Prostate gland (tissue), 2 donors: ENCODE measurements at regions not wholly inside any gene's neighbourhood (a gene's known extent, or its start where the extent isn't known, plus 50 kb on each side); places are given as distances from the start of the nearest gene placed in this dataset.

Experiments used
- DNase-seq: peaks from one replicate; pipeline ENCODE4 v3.0.0-alpha.2; 2019; ENCODE audit warnings: low spot score
- H3K27ac ChIP-seq, 2 donors: fragments of 200-600 bp; sonication (generic); 2 replicates each; pipeline ENCODE4 v1.5.1; 2017 to 2019
- H3K27me3 ChIP-seq: fragments of 200-600 bp; sonication (generic); replicated peaks from 2 replicates; pipeline ENCODE4 v1.5.1; 2019; ENCODE audit not compliant: insufficient read depth
- H3K36me3 ChIP-seq, 2 donors: fragments of 200-600 bp; sonication (generic); 1 replicate in 1 of 2; 2 replicates in 1 of 2; pipeline versions ENCODE4 v1.5.1 to v1.8.1; 2017 to 2019
- H3K4me1 ChIP-seq: fragments of 200-600 bp; sonication (generic); replicated peaks from 2 replicates; pipeline ENCODE4 v1.5.1; 2019
- H3K4me3 ChIP-seq, 2 donors: fragments of 200-600 bp; sonication (generic); 2 replicates each; pipeline ENCODE4 v1.5.1; 2017 to 2019
- H3K9me3 ChIP-seq: fragments of 200-600 bp; sonication (generic); 2 replicates; pipeline ENCODE4 v1.5.1; 2017
- POLR2A ChIP-seq: fragments of 450-650 bp; IDR thresholded peaks from one replicate; pipeline ENCODE4 v1.6.1; 2016; ENCODE audit warnings: antibody characterized with exemption, mild to moderate bottlenecking
- POLR2AphosphoS5 ChIP-seq: sonication (generic); formaldehyde crosslinking; IDR thresholded peaks from one replicate; pipeline ENCODE4 v1.6.1; 2017; ENCODE audit warnings: antibody characterized with exemption
- WGBS: methylation state at CpG from one replicate; pipeline ENCODE4 v1.1.5; 2018; 5-methylcytosine and 5-hydroxymethylcytosine counted together
- intact Hi-C: fragments of 100-400 bp; cut with DNase I; formaldehyde crosslinking; loops from one replicate; pipeline ENCODE4 v1.14.2; 2022
- TF ChIP-seq, protein P1 (sequence below), 4 experiments: fragments of 200-600 bp in 2 of 4; fragments of 450-650 bp in 2 of 4; sonication (generic) in 2 of 4; IDR thresholded peaks; 1 replicate in 3 of 4; 2 replicates in 1 of 4; pipeline ENCODE4 v1.5.1; 2016 to 2019; ENCODE audit warnings: antibody characterized with exemption in 4 of 4, mild to moderate bottlenecking in 2 of 4, moderate library complexity in 2 of 4

- intact Hi-C loops, result no loop called here
- Histone ChIP-seq H3K27me3 (no peaks in the 10 kb centered on the region), H3K9me3 (no peaks in the 10 kb centered on the region), H3K27ac (no peak overlapping the region), H3K36me3 (no peaks in the 10 kb centered on the region), H3K4me1 (no peaks in the 10 kb centered on the region), H3K4me3 (no peak overlapping the region)
- WGBS, result 74% methylated on average over 4 of the region's 4 CpGs
- TF ChIP-seq POLR2A, result no peak
- no peak for TF ChIP-seq POLR2AphosphoS5
- TF ChIP-seq, protein P1, sequence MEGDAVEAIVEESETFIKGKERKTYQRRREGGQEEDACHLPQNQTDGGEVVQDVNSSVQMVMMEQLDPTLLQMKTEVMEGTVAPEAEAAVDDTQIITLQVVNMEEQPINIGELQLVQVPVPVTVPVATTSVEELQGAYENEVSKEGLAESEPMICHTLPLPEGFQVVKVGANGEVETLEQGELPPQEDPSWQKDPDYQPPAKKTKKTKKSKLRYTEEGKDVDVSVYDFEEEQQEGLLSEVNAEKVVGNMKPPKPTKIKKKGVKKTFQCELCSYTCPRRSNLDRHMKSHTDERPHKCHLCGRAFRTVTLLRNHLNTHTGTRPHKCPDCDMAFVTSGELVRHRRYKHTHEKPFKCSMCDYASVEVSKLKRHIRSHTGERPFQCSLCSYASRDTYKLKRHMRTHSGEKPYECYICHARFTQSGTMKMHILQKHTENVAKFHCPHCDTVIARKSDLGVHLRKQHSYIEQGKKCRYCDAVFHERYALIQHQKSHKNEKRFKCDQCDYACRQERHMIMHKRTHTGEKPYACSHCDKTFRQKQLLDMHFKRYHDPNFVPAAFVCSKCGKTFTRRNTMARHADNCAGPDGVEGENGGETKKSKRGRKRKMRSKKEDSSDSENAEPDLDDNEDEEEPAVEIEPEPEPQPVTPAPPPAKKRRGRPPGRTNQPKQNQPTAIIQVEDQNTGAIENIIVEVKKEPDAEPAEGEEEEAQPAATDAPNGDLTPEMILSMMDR (IDR thresholded peaks at IDR 0.05), result no peak
- DNase-seq, result no peak
Observed at GRCh38 chr10:107986571-107986970, 822.1 kb upstream of the SORCS1 start.

DNA sequence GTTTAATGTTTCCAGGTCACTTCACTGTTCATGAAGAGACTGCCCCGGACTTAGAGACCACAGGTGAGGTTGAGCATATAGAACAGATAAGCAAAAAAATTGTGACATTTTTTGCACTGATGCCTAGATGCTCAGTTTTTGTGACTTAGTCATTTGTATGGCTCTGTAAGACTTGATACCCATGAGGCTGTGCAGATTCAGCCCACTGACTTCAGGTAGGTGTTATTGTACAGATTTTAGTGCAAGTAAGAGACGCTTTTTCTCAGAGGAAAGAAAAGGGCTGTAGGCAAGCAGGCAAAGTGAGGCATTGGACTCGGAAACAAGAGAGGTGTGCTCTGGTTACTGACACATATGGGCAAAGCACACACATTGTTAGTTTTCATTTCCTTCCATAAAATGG is 820.1 kb upstream of the SORCS1 start:
- TF ChIP-seq POLR2AphosphoS5 (no peak), POLR2A (no peak)
- TF ChIP-seq, protein P1 (IDR thresholded peaks at IDR 0.05), result no peak
- Histone ChIP-seq H3K36me3 (no peaks in the 10 kb centered on the region), H3K27ac (no peak overlapping the region), H3K4me1 (no peaks in the 10 kb centered on the region), H3K9me3 (no peaks in the 10 kb centered on the region), H3K4me3 (no peak overlapping the region), H3K27me3 (no peaks in the 10 kb centered on the region)
- no peak for DNase-seq
- 85% methylated on average over 3 of the region's 3 CpGs for WGBS
- intact Hi-C loops, result no loop called here

DNA sequence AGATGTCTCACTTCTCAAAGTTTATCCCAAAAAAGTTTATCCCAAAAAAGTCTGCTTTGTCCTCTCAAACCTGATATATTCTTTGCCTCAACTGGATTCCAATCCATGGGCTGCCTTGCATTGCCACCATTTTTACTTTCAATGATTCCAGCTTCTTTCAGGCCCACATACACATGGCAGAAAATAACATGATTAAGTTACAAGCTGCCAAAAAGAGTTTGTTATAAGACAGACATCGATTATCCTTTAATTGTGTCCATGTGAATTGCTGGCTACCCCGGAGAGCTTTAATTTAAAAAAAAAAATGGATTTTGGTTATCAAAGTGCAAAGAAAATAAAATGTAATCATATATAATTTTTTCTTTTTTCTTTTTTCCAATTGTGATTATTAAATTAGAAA is 819.6 kb upstream of the SORCS1 start:
- TF ChIP-seq, protein P1 (IDR thresholded peaks at IDR 0.05), result no peak
- no peak for TF ChIP-seq POLR2A
- no peak for TF ChIP-seq POLR2AphosphoS5
- 94% methylated on average over 2 of the region's 2 CpGs for WGBS
- H3K4me1 ChIP-seq, result no peaks in the 10 kb centered on the region

DNA sequence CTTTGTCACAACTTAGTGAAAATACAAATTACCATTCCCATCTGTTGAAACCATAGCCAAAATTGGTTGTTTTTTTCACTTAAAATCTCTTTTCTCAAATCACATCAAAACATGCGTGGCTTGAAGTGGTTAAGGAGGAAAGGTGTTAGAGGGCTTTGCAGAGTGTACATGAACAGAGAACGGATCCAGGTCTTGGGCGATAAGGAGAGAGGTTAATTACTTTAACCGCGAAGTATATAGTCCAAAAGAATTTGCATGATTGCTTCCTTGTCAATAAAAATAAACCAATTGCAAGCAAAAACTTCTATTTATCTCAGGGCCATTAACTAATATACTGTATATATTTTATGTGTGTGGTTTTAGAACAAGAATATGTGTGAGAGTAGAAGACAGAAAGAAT is 813.9 kb upstream of the SORCS1 start:
- 83% methylated on average over 5 of the region's 5 CpGs for WGBS
- no peak for DNase-seq
- TF ChIP-seq POLR2A, result no peak
- TF ChIP-seq, protein P1 (IDR thresholded peaks at IDR 0.05), result no peak
- TF ChIP-seq POLR2AphosphoS5, result no peak
- no peaks in the 10 kb centered on the region for H3K36me3 ChIP-seq
- H3K9me3 ChIP-seq, result no peaks in the 10 kb centered on the region
- intact Hi-C loops, result no loop called here
- H3K4me3 ChIP-seq, result no peak overlapping the region
- no peak overlapping the region for H3K27ac ChIP-seq
- no peaks in the 10 kb centered on the region for H3K4me1 ChIP-seq
- H3K27me3 ChIP-seq, result no peaks in the 10 kb centered on the region

More for the DNA sequence above, 819.6 kb upstream of the SORCS1 start:
- Histone ChIP-seq H3K4me3 (no peak overlapping the region), H3K36me3 (no peaks in the 10 kb centered on the region), H3K27ac (no peak overlapping the region), H3K27me3 (no peaks in the 10 kb centered on the region), H3K9me3 (no peaks in the 10 kb centered on the region)
- intact Hi-C loops, result no loop called here
- DNase-seq, result no peak

DNA sequence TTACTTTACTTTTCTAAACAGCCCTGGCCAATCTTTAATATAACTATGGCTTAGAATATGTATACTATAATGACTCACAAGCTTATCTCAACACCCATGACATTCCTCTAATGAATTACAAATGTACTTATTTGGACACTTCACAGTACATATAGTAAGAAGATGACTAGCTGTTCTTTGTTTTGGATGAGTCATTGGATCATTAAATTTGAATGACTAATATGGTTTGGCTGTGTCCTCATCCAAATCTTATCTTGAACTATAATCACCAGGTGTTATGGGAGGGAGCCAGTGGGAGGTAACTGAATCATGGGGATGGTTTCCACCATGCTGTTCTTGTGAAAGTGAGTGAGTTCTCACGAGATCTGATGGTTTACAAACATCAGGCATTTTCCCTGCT is 807.5 kb upstream of the SORCS1 start:
- TF ChIP-seq, protein P1 (IDR thresholded peaks at IDR 0.05), result no peak
- TF ChIP-seq POLR2A (no peak), POLR2AphosphoS5 (no peak)
- Histone ChIP-seq H3K4me1 (no peaks in the 10 kb centered on the region), H3K36me3 (no peaks in the 10 kb centered on the region), H3K4me3 (no peak overlapping the region), H3K9me3 (no peaks in the 10 kb centered on the region), H3K27me3 (no peaks in the 10 kb centered on the region), H3K27ac (no peak overlapping the region)
- no peak for DNase-seq
- 35% methylated on average over 1 of the region's 1 CpG for WGBS
- intact Hi-C loops, result no loop called here
